NT2/D1 (cell line): ENCODE measurements at regions not wholly inside any gene's neighbourhood (a gene's known extent, or its start where the extent isn't known, plus 50 kb on each side); places are given as distances from the start of the nearest gene placed in this dataset.

Experiments used
- YY1 ChIP-seq: IDR thresholded peaks from 2 replicates; pipeline ENCODE4 v1.6.1; 2011; ENCODE audit not compliant: insufficient read length, insufficient read depth
- ZNF274 ChIP-seq: IDR thresholded peaks from 2 replicates; pipeline ENCODE4 v1.6.1; 2011; ENCODE audit warnings: mild to moderate bottlenecking, low read depth, low read length

GRCh38 chr1:238469146-238469631 is 578.5 kb upstream of the ZP4 start:
- TF ChIP-seq ZNF274: no peak
- no peak for TF ChIP-seq YY1
